GM12874 (cell line): ENCODE measurements at regions not wholly inside any gene's neighbourhood (a gene's known extent, or its start where the extent isn't known, plus 50 kb on each side); places are given as distances from the start of the nearest gene placed in this dataset.

Experiments used
- TF ChIP-seq, protein P1 (sequence below): IDR thresholded peaks from 2 replicates; pipeline ENCODE4 v1.5.1; 2011; ENCODE audit warnings: low read depth, mild to moderate bottlenecking, control low read depth, low read length, moderate library complexity; ENCODE audit not compliant: insufficient read depth

DNA sequence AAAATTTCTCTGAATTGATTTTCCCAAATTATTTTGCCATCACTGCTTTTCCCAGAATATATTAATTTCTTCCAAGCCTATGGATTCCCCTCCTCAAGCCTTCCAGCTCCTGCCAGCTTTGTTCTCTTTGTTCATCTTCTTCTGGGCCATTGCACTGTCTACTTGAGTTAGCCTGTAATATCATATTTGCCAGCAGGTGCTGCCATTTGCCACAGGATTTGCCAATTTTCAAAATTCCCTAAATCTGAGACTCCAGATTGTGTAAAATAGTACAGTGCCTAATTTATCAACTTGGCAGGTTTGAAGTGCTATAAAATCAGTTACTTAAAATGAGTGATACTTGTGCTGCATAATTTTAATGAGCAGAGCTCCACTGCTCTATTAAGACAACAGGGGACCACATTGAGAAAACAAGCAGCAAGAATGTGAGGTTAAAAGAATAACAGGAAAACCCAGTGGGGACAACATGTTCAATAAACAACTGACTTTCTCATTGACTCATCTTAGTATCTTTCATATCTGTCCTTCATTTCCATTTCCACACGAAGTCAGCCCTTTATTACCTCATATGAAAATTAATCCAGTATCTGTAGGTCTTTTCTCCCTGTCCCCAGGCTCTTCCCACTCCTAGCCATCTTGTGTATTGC lies 84.6 kb upstream of the CCDC196 start:
- TF ChIP-seq, protein P1, sequence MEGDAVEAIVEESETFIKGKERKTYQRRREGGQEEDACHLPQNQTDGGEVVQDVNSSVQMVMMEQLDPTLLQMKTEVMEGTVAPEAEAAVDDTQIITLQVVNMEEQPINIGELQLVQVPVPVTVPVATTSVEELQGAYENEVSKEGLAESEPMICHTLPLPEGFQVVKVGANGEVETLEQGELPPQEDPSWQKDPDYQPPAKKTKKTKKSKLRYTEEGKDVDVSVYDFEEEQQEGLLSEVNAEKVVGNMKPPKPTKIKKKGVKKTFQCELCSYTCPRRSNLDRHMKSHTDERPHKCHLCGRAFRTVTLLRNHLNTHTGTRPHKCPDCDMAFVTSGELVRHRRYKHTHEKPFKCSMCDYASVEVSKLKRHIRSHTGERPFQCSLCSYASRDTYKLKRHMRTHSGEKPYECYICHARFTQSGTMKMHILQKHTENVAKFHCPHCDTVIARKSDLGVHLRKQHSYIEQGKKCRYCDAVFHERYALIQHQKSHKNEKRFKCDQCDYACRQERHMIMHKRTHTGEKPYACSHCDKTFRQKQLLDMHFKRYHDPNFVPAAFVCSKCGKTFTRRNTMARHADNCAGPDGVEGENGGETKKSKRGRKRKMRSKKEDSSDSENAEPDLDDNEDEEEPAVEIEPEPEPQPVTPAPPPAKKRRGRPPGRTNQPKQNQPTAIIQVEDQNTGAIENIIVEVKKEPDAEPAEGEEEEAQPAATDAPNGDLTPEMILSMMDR, result peak; percentile 54; the same call in 1 of the 2 replicates

DNA sequence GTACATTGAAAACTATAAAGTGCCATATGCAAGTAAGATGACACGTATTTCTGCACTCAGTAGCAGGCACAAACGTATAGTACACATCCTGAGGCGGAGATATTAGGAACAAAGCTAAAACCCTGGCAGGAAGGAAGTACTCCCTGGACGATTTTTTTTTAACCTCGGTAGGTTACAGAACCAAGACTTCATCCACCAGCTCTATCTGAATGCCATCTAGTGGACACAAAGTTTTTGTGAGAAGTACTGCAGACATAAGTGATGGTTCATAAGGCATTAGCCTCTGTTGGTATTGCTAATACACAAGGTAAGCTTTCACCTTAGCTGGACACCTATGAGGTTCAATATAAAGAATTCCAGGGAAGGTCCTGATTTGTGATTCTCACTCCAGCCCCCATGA lies 83.0 kb upstream of the CCDC196 start:
- TF ChIP-seq, protein P1, result peak; percentile 49

DNA sequence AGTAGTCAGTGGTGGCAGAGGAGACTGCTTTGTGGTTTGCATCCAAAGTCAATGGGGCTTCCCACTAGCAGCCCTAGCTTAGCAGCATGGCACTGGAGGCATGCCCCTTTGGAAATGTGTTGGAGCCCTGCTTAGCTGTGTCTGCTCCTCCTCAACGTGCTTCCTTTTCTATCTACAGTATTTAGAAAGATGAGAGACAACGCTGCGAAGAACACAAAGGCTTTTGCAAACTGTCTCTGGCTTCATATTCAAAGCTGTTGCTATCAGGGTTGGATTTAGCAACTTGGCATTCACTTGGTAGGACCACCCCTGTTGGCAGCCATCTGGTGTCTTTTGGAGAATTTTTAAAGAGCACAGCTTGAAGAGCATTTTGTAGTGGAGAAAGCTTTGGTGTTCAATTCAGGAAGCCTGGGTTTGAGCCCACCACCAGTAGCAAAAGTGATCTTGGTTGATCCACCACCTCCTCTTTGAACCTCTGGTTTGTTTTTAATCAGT lies 82.1 kb upstream of the CCDC196 start:
- TF ChIP-seq, protein P1, result no peak

DNA sequence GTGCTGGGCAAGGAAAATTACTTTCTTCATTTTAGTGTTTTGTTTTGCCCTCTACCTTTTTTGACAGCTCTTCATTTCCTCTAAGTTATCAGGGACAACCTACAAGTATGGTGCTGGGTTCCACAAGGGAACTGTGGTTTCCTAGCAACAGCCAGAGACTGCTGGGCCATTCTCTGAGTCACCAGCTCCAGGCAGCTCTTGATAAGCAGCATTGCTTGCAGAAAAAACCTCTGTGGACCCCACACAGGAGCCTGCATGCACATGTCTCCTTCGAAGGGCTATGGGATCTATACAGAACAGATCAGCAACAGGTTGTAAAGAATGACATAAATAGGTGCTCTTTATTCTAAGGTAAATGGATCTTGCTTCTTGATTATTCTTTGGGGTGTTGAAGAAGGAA lies 81.0 kb upstream of the CCDC196 start:
- TF ChIP-seq, protein P1, result no peak

DNA sequence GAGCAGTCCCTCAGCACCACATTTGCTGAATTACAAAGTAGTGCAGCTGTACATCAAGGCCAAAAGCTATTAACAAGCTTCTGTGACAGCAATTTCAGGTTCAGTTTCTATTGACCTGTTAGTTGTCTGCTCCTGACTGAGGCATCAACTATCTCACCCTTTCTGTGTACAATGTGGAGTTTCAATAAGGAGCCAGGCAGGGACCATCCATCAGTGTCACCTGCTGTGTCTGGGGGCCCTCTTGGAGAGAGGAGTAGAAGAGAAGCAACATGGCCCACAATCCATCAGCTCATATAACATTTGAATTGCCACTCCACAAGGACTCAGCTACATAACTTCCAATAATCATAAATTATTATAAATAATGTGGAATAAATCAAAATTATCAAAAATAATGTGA lies 72.3 kb upstream of the CCDC196 start:
- TF ChIP-seq, protein P1, result no peak

DNA sequence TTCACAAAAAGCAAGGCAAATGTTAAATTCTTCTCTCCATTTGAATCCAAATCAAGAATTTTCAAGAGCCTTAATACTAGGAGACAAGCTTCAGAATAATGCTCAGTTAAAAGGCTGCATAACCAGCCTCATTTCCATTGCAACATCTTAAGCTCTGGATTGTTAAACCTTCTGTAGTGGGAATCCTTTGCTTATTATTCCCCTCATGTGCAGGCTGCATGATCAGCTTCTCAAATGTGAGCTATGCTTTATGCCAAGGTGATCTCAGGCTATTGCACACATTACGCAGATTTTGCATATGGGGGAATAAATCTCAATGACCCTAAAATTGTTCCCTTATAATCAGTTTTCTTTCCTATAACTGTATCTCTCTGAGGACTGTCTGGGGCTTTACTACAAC lies 71.7 kb upstream of the CCDC196 start:
- TF ChIP-seq, protein P1, result no peak

DNA sequence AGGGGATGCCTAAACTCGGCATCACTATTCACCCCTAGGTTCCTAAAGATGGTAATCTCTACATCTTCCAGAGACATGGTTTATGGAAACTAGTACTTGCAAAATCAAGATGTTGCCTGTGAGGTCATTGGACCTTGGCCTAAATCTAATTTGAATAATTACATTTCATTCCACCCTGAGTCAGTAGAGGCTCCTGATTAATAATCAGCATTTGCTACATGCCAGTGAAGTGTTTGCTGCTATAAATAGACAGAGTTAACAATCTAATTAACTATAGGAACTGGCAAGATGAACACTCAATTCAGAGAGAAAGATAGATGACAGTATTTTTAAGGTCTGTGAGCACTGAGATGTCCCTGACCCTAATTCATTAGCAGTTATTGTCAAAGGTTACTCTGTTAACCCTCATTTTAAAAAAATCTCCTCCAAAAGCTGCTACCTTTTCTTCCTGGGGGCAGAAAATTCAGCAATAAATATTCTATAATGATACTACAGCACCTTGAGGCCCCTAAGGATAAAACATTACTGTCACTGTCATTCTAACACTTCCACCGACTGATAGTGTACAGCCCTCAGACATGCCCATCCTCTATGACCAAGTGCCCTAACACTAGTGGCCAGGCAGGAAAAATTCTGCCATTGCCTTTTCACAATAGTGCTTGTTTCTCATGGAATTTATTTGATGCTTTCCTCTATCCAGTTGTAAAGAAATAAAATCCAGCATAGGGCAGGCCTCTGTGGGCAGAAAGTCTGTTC lies 65.7 kb upstream of the CCDC196 start:
- TF ChIP-seq, protein P1, result no peak
